GM18520 (cell line): ENCODE measurements at regions not wholly inside any gene's neighbourhood (a gene's known extent, or its start where the extent isn't known, plus 50 kb on each side); places are given as distances from the start of the nearest gene placed in this dataset.

Experiments
- ATAC-seq: cut with Tn5 transposase; IDR thresholded peaks from one replicate; pipeline ENCODE4 v1.9.1; 2021; ENCODE audit not compliant: unreplicated experiment

DNA sequence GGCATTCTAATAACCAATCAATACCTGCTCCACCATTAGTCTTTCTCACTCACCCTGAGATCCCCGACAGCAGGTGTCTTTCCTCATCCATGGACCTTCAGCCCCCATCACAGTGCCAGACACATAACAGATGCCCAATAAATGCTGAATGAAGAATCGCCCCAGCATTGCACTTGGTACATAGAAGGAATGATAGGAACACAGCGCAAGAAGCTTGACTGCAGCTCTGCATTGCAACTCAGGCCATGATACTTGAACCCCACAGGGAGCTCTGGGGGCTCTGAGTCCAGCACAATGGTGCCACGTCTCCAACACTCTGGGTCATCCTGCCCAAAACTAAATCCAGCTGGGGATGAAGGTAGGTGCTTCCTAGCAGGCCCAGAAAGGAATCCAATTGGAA, 355.0 kb upstream of the SLC30A5 start:
- no peak for ATAC-seq

DNA sequence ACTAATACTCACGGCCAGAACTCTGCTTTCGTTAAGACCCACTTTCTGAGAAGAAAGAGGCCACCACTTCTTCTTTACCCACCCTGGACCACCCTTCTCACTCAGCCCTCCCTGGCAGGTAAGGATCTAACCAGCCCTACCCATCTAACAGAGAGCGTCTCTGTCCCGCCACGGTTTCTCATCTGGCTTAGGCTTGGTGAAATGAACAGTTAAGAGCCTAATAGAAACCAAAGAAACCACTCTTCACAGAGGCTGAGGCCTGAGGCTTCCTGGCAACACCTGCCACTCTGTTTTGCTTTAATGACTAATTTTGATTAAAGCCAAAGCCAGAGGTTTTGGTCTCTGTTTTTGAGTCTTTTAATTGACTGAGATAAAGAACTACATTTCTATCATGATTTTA, 354.1 kb upstream of the SLC30A5 start:
- ATAC-seq, result peak; percentile 70

- peak; percentile 30 for ATAC-seq
Observed at GRCh38 chr5:68740226-68740910, 353.4 kb upstream of the SLC30A5 start.

DNA sequence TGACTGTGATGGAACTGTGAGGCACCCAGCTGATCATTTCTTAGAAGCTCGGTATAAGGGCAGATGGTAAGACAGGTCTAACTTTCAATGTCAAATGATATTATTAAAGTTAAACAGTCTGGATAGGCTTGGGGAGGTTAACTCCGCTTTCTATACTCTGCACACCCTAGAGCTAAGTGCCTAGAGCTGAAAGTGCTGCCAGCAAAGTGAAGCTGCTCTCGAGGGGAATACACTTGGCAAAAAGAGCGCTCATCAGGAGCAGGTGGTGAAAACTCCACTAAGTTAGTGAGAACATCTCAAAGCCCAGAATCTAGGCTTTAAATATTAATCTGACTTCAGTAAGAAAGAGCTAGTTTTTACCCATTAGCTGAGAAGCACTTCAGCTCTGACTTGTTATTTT, 349.6 kb upstream of the SLC30A5 start:
- ATAC-seq, result no peak

GRCh38 chr5:68745448-68745847, 348.4 kb upstream of the SLC30A5 start:
- no peak for ATAC-seq

GRCh38 chr5:68746220-68746619, 347.6 kb upstream of the SLC30A5 start:
- no peak for ATAC-seq

GRCh38 chr5:68746643-68747420, 347.0 kb upstream of the SLC30A5 start:
- no peak for ATAC-seq

- ATAC-seq, result no peak
Observed at GRCh38 chr5:68747521-68747920, 346.3 kb upstream of the SLC30A5 start.

DNA sequence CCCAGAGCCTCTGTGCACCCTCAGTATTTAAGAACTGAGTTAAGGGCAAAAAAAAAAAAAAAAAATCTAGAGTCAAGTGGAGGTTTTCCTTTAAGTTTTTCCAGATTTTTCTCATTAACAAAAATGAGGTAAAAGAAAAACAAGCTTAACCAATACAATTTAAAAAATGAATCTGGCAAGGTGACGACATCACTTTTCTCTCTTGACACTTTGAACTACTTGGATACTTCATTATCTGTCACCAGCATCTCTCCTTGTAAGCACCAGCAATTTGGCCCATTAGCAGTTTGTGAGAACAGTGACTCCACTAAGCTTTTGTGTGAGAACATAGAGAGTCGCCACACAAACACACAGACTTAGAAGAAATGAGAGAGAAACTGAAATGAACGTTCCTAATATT, 345.7 kb upstream of the SLC30A5 start:
- no peak for ATAC-seq

GRCh38 chr5:68749077-68749476, 344.7 kb upstream of the SLC30A5 start:
- ATAC-seq, result no peak

DNA sequence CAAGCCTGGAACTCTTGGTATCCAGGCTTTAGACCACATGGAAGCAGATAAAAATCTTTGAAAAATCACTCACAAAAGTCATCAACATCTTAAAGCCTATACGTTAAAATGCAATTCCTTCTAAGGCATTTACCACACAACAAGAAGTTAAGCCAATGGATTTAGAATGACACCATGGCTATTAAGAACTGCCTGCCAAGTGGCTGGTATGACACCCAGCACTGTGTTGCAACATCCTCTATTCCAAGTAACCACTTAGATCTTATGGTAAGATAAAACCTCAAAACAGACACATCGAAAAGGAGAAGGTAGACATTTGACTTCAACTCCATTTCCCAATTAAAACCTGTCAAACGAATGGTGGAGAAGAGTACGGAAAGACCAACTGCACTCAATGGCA, 344.2 kb upstream of the SLC30A5 start:
- no peak for ATAC-seq

GRCh38 chr5:68751661-68752060, 342.2 kb upstream of the SLC30A5 start:
- ATAC-seq, result no peak

DNA sequence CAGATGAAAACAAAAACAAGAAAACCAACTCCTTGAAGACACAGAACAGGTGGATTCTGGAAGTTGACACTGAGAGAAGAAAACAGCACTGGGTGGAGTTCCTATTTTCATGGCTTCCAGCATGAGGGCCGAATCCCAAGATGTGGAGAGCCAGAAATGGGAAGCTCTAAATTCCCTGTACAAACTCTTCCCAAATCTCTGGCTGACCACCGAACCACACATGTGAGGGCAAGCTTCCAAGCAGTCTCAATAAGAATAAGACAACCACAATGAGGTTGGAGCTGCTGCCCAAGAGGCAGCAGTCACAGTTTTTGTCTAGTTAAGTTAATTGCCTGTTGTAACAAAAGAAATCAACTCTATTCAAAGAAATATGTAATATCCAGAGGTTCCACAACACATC, 339.3 kb upstream of the SLC30A5 start:
- ATAC-seq, result no peak

DNA sequence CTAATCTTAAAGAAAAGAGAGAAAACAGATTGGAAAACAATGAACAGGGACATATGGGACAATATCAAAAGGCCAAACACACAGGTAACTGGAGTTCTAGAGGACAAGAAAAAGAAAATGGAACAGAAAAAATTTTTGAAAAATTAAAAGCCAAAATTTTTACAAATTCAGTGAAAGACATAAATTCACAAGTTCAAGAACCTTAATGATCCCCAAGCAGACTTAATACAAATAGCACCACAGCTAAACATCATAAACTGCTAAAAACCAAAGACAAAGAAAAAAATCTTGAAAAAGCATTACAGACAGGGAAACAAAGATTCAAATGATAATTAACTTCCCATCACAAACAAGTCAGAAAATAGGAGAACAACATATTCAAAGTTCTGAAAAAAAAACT, 338.5 kb upstream of the SLC30A5 start:
- no peak for ATAC-seq

DNA sequence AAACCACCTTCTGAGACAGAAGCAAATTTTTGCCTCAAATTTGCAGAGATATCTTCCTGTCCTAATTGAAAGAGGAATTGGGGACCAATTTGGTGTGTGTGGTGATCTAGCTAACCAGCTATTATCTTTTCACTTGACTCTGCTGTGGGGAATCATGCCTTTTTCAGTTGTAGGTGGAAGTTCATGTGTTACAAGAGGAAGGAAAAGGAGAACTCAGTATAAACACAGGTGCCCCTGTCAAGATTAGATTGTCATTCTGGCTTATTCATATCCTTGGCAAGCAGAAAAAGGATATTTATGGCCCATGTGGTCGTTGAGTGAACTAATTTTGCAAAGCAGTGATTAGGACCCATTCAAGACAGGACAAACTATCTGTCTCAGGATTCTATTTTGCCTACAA, 336.8 kb upstream of the SLC30A5 start:
- no peak for ATAC-seq

- no peak for ATAC-seq
Observed at GRCh38 chr5:68757626-68758212, 336.1 kb upstream of the SLC30A5 start.

DNA sequence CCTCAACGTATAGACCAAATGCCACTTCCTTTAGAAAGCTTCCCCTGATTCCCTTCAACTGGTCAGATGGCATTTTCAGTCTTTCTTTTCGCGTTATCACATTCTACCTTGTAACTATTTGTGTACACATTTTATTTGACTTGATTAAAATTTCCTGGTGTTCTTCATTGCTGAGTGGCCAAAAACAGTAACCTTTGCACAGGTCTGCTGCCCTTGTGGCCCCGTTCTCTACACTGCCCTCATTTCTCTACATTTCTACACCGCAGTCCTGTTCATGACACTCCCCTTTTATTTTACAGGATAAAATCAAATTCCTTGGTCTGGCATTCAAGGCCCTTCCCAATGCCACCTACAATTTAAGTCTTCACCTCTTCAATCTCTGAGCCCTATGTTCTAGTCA, 334.2 kb upstream of the SLC30A5 start:
- ATAC-seq, result no peak

GRCh38 chr5:68762201-68762600, 331.6 kb upstream of the SLC30A5 start:
- ATAC-seq, result no peak

GRCh38 chr5:68766952-68767464, 326.8 kb upstream of the SLC30A5 start:
- no peak for ATAC-seq

DNA sequence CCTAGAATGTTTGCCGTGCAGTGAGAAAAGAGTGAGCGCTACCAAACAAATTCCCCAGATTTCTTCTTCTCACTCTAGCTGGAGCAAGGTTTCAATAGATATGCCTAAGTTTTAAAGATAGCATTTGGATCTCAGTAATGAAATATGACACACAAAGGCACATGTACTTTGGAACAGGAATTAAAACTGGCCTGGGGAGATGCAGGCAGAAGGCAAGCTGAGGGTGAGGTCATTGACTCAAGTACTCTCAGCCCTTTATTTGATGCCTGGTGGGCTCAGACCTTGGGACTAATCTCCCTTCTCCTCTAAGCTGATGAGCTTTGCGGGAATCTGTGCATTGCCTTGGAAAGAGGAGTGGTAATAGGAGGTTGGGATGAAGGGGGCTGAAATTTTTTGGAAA, 323.3 kb upstream of the SLC30A5 start:
- ATAC-seq, result no peak

GRCh38 chr5:68771221-68771620, 322.6 kb upstream of the SLC30A5 start:
- no peak for ATAC-seq

GRCh38 chr5:68771732-68772131, 322.1 kb upstream of the SLC30A5 start:
- no peak for ATAC-seq
